ENCODE measurements at regions not wholly inside any gene's neighbourhood (a gene's known extent, or its start where the extent isn't known, plus 50 kb on each side); places are given as distances from the start of the nearest gene placed in this dataset.

- no peak for DNase-seq (ENCODE audit: low read depth, low spot score)
- H3K4me3 ChIP-seq (ENCODE audit: low read depth, low read length) = no peak overlapping the region
- TF ChIP-seq CTCF (IDR thresholded peaks at IDR 0.05; ENCODE audit: low read depth, low read length) = no peak
- in situ Hi-C loops (cut with HindIII; ENCODE audit: low sequenced_read_pairs) = no loop called here
Observed at GRCh38 chr16:74094514-74094913, 202.1 kb upstream of the PSMD7 start.

- no peak overlapping the region for H3K4me3 ChIP-seq (ENCODE audit: low read depth, low read length)
- no peak for TF ChIP-seq CTCF (IDR thresholded peaks at IDR 0.05; ENCODE audit: low read depth, low read length)
- in situ Hi-C loops (cut with HindIII; ENCODE audit: low sequenced_read_pairs) = no loop called here
- DNase-seq (ENCODE audit: low read depth, low spot score) = no peak
Observed at GRCh38 chr16:74092336-74092735, 204.3 kb upstream of the PSMD7 start.

GRCh38 chr16:74090871-74091270 is 205.7 kb upstream of the PSMD7 start:
- in situ Hi-C loops (cut with HindIII; ENCODE audit: low sequenced_read_pairs) = no loop called here
- no peak for DNase-seq (ENCODE audit: low read depth, low spot score)
- no peak for TF ChIP-seq CTCF (IDR thresholded peaks at IDR 0.05; ENCODE audit: low read depth, low read length)
- H3K4me3 ChIP-seq (ENCODE audit: low read depth, low read length) = no peak overlapping the region

GRCh38 chr16:74083541-74083940 is 213.1 kb upstream of the PSMD7 start:
- H3K4me3 ChIP-seq (ENCODE audit: low read depth, low read length) = no peak overlapping the region
- no peak for TF ChIP-seq CTCF (IDR thresholded peaks at IDR 0.05; ENCODE audit: low read depth, low read length)
- in situ Hi-C loops (cut with HindIII; ENCODE audit: low sequenced_read_pairs) = no loop called here
- DNase-seq (ENCODE audit: low read depth, low spot score) = no peak

GRCh38 chr16:74080311-74080710 is 216.3 kb upstream of the PSMD7 start:
- in situ Hi-C loops (cut with HindIII; ENCODE audit: low sequenced_read_pairs) = no loop called here

GRCh38 chr16:74079232-74079586 is 217.4 kb upstream of the PSMD7 start:
- in situ Hi-C loops (cut with HindIII; ENCODE audit: low sequenced_read_pairs) = no loop called here
- no peak for TF ChIP-seq CTCF (IDR thresholded peaks at IDR 0.05; ENCODE audit: low read depth, low read length)
- DNase-seq (ENCODE audit: low read depth, low spot score) = no peak
- H3K4me3 ChIP-seq (ENCODE audit: low read depth, low read length) = no peak overlapping the region

More at GRCh38 chr16:74080311-74080710, 216.3 kb upstream of the PSMD7 start:
- H3K4me3 ChIP-seq (ENCODE audit: low read depth, low read length) = no peak overlapping the region
- TF ChIP-seq CTCF (IDR thresholded peaks at IDR 0.05; ENCODE audit: low read depth, low read length) = no peak
- no peak for DNase-seq (ENCODE audit: low read depth, low spot score)
